Ecto neural progenitor cell (in vitro differentiated cells): ENCODE measurements at regions not wholly inside any gene's neighbourhood (a gene's known extent, or its start where the extent isn't known, plus 50 kb on each side); places are given as distances from the start of the nearest gene placed in this dataset.

Experiments
- DNase-seq: peaks from one replicate; pipeline ENCODE4 v3.0.0-alpha.2; 2018; ENCODE audit warnings: low spot score

- DNase-seq, result no peak
Observed at GRCh38 chr2:9081750-9082149, 78.3 kb upstream of the MBOAT2 start.

GRCh38 chr2:9078405-9078804, 74.9 kb upstream of the MBOAT2 start:
- DNase-seq, result no peak

GRCh38 chr2:9077691-9078090, 74.2 kb upstream of the MBOAT2 start:
- DNase-seq, result no peak

- no peak for DNase-seq
Observed at GRCh38 chr2:9076755-9077154, 73.3 kb upstream of the MBOAT2 start.

DNA sequence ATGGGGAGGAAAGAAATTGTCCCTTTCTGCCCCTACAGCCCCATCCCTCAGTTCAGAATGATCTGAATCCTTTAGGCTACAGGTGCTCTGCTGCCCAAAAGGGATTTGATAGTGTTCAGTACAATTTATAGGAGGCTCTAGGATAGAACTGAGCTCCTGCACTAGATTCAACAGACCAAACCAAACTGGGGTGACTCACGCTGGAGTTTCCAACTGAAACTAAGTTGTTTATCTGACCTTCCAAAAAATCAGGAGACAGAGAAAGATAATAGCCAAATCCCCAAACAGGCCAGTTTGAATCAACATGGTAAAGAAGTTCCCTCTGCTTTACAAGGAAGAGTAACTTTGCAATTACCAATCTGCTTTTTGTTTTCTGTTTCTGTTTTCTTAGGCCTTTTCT, 72.7 kb upstream of the MBOAT2 start:
- DNase-seq, result no peak

GRCh38 chr2:9074930-9075329, 71.4 kb upstream of the MBOAT2 start:
- DNase-seq, result no peak

DNA sequence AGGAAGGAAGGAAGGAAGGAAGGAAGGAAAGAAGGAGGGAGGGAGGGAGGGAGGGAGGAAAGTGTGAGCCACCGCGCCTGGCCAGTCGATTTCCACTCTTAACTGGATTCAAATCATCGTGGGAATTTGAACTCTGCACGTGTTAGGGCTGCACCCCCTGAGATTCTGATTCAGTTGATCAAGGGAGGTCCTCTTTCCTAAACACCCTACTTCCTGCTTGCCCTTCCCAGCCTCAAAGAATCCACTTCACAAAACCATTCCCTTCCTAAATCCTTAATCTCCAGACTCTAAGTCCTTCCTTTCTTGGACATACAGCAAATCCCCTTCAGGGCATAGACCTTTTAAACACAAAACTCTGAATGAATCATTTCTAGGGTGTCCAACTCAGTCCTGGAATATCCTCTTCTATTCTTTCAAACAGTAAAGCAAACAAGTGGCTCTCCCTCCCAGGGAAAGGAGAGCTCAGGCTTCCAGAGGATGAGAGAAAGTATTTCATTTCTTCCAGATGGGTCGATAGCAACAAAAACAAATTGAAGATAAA, 68.2 kb upstream of the MBOAT2 start:
- no peak for DNase-seq

DNA sequence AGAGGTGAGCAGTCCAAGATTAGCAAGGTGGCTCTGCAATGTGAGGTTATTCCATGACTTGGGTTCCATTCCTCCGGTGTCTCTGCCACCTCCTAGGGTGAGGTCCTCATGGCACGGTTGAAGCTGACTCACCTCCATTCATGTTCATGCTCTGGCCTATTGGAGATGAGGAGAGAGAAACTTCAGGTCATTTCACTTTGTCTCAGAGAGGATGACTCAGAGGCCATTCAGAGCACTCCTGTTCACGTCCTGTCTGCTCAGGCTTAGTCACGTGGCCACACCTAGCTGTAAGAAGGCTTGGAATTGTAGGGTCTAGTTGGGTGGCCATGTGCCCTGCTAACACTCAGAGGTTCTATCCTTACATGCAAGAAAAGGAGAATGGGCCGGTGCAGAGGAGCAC, 67.5 kb upstream of the MBOAT2 start:
- no peak for DNase-seq

- DNase-seq, result no peak
Observed at GRCh38 chr2:9069543-9069942, 66.1 kb upstream of the MBOAT2 start.

DNA sequence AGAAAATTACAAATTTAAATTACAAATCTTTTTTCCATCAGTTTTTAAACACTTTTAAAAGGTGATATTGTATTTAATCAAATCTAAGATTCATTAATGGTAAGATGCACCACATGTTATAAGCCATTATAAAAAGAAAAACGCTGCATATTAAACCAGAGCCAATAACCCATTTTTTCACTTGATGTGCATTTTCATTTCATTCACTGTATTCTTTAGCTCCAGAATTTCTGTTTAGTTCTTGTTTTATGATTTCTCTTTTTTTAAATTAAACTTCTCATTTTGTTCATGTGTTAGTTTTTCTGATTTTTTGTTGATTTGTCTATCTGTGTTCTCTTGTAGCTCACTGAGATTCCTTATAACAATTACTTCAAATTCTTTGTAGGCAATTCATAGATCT, 62.4 kb upstream of the MBOAT2 start:
- DNase-seq, result no peak

DNA sequence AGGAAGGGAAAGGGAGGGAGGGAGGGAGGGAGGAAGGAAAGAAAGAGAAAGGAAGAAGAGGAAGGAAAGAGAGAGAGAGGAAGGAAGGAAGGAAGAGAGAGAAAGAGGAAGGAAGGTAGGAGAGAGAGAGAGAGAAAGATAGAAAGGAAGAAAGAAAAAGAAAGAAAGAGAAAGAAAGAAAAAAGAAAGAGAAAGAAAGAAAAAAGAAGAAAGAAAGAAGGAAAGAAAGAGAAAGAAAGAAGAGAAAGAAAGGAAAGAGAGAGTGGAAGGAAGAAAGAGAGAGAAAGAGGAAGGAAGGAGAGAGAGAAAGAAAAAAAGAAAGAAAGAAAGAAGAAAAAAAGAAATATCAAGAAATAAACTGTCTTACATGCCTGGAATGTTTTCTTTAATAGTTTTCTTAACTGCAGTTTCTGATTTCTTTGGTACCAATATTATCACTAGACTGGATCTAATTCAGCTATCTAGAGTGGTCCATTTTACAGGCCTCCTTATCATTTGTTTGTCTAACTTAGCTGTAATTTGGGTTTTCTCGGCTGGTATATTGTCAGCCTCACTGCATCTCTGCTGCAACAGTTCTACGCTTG, 59.6 kb upstream of the MBOAT2 start:
- no peak for DNase-seq

GRCh38 chr2:9060819-9061218, 57.3 kb upstream of the MBOAT2 start:
- no peak for DNase-seq

DNA sequence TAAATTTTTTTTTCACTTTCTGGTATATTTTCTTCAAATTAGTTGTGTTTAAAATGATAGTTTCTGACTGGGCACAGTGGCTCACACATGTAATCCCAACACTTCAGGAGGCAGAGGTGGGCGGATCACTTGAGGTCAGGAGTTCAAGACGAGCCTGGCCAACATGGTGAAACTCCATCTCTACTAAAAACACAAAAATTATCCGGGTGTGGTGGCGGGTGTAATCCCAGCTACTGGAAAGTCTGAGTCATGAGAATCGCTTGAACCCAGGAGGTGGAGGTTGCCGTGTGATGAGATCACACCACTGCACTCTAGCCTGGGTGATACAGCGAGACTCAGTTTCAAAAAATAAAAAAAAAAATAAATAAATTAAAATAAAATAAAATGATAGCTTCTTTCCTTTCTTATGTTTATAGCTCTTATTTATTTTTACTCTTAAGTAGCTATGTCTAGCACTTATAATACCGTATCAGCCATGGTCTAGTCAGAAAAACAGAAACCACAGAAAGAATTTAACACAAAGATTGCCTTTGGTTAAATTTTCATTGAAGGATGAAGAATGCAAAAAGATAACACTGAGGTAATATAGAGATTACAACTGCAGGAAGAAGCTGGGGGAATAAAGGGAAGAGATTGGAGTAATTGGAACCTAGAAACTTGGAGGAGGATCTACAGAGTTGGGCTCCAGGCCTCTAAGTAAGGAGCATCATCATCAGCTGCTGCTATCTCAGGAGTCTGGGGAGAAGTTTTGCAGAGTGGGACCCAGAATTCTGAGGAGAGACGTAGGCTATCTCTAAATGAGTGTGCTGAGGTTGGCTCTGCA, 54.7 kb upstream of the MBOAT2 start:
- no peak for DNase-seq

DNA sequence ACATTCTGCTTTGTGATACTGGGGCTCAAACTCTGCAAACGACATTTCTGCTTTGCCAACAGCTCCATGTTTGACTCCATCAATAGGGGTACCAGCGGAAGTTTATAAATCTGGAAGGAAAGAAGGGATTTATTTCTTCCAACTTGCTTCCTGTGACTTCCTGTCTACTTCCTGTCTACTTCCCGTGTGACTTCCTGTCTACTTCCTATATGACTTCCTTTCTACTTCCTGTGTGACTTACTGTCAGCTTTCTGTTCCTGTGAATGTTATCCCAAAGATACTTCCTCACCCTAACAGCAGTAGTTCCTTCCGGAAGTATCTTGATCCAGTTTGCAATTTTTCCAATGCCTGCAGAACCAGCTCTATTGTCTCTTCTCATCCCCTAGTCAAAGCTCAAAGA, 52.0 kb upstream of the MBOAT2 start:
- DNase-seq, result no peak

DNA sequence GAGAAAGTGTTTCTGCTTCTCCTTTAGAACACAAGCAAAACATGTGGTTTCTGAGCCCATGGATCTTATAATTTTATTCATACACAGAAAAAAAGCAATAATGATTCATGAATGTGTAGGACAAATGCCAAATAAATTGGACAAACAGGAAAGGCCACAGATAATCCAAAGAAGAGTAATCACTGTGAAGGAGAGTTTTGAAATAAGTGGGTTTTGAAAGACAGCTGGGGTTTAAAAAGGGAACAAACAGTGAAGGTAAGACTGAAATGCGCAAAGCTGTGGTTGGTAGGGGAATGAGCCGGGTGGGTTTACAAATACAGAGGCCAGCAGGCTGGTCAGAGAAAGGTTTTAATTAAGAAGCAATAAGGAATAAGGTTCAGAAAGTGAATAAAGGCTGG, 50.0 kb upstream of the MBOAT2 start:
- no peak for DNase-seq
